ENCODE measurements at regions not wholly inside any gene's neighbourhood (a gene's known extent, or its start where the extent isn't known, plus 50 kb on each side); places are given as distances from the start of the nearest gene placed in this dataset.

GRCh38 chr4:33974270-33974669, 2270.0 kb downstream of the ARAP2 start:
- TF ChIP-seq EZH2 (IDR thresholded peaks at IDR 0.05; ENCODE audit: borderline replicate concordance): no peak
- TF ChIP-seq CTCF (IDR thresholded peaks at IDR 0.05; ENCODE audit: poor library complexity): no peak
- no peak for TF ChIP-seq EZH2phosphoT487 (IDR thresholded peaks at IDR 0.05; ENCODE audit: low read depth, severe bottlenecking, unreplicated experiment)
